GM10266 (cell line): ENCODE measurements at regions not wholly inside any gene's neighbourhood (a gene's known extent, or its start where the extent isn't known, plus 50 kb on each side); places are given as distances from the start of the nearest gene placed in this dataset.

ENCODE experiments used
- DNase-seq: peaks from one replicate; pipeline ENCODE4 v3.0.0; 2012; ENCODE audit errors: extremely low spot score
- TF ChIP-seq, protein P1 (sequence below): IDR thresholded peaks from 2 replicates; pipeline ENCODE4 v1.5.1; 2012; ENCODE audit warnings: mild to moderate bottlenecking, low read depth; ENCODE audit not compliant: control insufficient read depth, insufficient read depth; ENCODE audit errors: missing control alignments

DNA sequence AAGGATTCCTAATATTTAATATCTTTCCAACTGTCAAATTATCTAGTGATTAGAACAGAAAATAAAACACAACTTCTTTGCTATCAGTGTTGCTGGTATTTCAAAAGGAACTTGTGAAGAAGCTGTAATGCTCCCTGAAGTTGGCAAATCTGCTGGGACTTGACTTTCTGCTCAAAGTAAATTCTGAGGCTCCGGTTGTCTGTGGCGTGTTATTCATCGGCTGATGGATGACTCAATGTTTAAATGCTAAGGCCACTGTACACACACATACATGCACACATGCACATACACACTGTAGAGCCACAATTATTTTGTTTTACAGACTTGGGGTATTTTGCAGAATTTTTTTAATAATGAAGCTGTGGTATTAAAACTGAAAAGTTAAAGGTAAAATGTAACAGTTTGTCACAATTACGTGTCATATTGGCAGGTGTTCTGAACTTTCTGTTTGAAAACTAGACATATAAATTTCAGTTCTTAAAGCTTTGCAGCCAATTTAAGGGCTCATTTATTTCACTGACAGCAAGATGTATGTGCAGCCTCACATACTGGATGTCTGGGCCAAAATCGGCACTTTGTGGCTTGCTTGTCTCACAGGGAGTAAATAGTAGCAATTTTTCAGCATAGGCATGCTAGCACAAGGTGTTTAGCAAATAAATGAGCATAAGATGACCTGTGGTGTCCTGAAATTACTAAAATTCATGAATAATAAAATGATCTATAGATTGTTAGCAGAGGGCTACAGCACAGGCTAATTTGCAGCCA, 1691.7 kb upstream of the PCDH20 start:
- DNase-seq = no peak
- TF ChIP-seq, protein P1, sequence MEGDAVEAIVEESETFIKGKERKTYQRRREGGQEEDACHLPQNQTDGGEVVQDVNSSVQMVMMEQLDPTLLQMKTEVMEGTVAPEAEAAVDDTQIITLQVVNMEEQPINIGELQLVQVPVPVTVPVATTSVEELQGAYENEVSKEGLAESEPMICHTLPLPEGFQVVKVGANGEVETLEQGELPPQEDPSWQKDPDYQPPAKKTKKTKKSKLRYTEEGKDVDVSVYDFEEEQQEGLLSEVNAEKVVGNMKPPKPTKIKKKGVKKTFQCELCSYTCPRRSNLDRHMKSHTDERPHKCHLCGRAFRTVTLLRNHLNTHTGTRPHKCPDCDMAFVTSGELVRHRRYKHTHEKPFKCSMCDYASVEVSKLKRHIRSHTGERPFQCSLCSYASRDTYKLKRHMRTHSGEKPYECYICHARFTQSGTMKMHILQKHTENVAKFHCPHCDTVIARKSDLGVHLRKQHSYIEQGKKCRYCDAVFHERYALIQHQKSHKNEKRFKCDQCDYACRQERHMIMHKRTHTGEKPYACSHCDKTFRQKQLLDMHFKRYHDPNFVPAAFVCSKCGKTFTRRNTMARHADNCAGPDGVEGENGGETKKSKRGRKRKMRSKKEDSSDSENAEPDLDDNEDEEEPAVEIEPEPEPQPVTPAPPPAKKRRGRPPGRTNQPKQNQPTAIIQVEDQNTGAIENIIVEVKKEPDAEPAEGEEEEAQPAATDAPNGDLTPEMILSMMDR = no peak

DNA sequence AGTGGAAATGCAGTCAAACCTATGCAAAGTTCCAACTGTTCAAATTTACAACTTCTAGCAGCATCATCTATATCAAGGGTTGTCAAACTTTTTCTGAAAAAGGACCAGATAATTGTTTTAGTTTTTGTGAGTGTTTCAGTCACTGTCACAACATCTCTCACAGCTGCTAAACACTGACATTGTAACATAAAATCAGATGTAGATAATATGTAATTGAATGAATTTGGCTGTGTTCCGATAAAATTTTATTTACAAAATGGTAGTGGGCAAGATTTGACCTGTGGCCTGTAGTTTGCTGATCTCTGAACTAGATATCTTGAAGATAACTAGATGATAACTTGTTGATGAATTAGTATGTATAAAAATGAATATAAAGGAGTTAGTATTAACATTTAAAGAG, 1679.1 kb upstream of the PCDH20 start:
- TF ChIP-seq, protein P1 = no peak
- DNase-seq = no peak

DNA sequence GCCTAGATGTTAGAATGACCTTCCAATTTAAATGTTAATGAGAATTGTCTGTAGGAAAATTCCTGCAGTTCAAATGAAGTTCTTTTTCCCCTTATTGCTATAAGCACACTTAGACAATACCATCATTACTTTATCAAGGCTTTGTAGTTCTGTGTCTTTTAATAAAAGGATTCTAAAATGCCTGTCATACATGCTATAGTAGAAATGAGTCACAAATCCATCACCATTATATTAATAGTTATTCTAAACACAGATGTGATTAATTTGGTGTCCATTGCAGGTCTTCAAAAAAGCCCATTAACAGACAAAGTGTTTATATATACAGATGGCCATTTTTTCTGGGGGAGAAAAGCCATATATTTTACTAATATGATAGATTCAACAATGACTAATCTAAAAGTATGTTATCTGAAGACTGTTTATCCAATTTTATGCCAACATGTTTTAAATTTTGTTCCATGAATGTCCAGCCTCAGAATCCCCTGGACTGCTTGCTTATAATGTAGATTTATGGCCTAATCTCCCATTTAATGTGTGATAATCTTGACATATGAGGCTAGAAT, 1678.3 kb upstream of the PCDH20 start:
- DNase-seq = no peak
- TF ChIP-seq, protein P1 = no peak

DNA sequence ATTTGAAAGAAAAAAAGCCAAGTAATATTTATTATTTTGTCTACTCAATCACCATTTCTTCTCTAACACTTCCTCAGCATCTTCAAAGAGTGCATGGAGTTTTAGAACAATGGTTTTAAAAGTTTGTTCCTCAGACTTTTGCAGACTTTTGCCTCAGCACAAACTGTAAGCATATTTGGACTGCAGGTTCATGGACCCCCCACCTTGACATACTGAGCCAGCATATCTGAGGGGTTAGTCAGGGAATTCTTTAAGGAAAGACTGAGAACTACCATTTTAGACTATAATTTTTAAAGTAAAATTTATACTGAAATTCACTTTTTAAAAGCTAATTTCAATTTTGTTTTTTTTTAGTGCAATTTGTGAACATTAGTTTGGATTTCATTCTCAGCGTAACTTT, 1676.8 kb upstream of the PCDH20 start:
- TF ChIP-seq, protein P1 = no peak
- DNase-seq = no peak

DNA sequence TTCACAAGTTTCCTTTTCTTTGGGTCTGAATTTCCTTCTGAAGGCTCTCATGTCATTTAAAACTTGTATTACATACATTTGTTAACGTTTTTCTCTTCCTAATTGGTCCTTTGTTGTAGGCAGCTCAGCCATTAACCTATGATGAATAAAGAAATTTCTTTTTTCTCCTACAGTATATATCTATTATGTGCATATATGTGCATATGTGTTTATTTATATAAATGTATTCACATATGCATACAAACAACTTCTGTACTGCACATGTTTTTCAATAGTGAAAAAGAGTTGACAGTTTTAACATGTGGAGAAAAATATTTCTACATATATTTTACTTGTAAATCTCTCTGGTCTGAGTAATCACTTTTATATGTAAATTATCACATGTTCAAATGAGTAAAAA, 1674.9 kb upstream of the PCDH20 start:
- TF ChIP-seq, protein P1 = no peak
- no peak for DNase-seq

DNA sequence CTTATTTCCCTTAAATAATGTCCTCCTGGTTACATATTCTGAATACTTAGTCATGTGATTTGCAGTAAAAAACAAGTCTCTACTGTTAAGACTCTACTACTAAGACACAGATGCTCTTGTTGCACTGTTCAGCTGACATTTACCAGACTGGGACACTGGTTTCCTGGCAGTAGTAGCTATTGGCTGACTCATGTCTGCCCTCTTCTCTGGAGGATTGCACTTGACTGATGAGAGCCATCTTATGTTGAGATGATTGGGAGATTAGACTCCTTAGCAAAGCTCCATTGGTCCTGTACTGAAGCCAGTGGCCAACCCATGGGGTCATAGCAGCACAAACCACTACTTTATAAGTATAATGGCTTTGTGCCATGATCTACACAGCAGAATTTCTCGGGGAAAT, 1672.6 kb upstream of the PCDH20 start:
- TF ChIP-seq, protein P1 = no peak
- no peak for DNase-seq

DNA sequence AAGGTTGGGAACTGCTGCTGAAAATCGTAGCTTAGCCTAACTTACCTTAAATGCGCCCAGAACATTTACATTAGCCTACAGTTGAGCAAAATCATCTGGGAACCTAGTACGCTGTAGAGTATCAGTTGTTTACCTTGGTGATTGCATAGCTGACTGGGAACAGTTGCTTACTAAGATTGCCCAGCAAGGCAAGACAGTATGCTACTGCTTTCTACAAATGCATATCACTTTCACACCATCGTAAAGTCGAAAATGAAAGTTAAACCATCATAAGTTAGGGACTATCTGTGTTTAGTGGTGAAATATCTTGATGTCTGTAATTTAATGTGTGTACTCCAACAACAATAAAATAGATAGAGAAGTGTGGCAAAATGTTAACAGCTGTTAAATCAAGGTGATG, 1670.6 kb upstream of the PCDH20 start:
- DNase-seq = no peak
- TF ChIP-seq, protein P1 = no peak
